UCSD-AML1 (cell line): ENCODE measurements at regions not wholly inside any gene's neighbourhood (a gene's known extent, or its start where the extent isn't known, plus 50 kb on each side); places are given as distances from the start of the nearest gene placed in this dataset.
"Not testable (repeated sequence)": the region's sequence is repeated elsewhere in the genome, so short reads cannot be mapped to it uniquely, and the experiment has no call there.

Source experiments
- DNase-seq: peaks from one replicate; lab custom pipeline; 2025; ENCODE audit not compliant: unreplicated experiment; lab: John Stamatoyannopoulos, UW

DNA sequence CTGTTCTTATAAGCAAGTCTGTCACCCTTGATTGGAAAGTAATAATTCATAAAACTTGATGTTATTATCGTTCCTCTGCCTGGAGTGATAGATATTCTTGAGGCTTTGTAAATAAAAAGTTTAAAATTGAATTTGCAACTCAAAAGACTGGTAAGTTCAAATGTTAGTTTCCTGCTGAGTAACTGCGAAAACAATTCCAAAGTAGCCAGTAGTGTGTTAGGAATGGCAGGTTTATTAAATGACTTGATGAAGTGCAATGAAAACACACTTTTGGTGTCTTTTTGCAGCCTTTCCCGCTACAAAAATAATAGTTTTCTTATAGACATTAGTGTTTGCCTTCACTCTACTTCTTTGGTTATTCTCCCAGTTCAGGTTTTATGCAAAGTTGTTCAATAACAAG lies 299.3 kb downstream of the DLEU7 start:
- no peak for DNase-seq

DNA sequence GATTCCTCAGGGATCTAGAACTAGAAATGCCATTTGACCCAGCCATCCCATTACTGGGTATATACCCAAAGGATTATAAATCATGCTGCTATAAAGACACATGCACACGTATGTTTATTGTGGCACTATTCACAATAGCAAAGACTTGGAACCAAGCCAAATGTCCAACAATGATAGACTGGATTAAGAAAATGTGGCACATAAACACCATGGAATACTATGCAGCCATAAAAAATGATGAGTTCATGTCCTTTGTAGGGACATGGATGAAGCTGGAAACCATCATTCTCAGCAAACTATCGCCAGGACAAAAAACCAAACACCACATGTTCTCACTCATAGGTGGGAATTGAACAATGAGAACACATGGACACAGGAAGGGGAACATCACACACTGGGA lies 296.3 kb downstream of the DLEU7 start:
- DNase-seq: not testable (repeated sequence)

DNA sequence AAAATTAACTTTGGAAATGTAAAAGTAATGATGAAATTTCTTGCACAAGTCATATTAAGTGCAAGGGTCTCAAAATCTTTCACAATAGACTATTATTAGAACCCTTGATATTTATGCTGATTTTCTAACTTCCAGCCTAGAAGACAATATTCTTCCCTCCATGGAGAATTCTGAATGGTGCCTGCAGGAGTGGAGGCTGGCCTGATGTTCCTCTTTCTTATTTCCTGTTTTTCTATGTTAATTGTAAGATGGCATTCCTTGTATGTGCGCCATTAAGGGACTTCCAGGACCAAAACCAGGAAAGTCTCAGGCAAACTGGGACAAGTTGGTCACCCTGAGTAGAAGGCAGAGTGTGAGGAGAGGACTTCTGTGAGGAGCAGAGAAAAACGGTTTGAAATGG lies 294.9 kb downstream of the DLEU7 start:
- no peak for DNase-seq

DNA sequence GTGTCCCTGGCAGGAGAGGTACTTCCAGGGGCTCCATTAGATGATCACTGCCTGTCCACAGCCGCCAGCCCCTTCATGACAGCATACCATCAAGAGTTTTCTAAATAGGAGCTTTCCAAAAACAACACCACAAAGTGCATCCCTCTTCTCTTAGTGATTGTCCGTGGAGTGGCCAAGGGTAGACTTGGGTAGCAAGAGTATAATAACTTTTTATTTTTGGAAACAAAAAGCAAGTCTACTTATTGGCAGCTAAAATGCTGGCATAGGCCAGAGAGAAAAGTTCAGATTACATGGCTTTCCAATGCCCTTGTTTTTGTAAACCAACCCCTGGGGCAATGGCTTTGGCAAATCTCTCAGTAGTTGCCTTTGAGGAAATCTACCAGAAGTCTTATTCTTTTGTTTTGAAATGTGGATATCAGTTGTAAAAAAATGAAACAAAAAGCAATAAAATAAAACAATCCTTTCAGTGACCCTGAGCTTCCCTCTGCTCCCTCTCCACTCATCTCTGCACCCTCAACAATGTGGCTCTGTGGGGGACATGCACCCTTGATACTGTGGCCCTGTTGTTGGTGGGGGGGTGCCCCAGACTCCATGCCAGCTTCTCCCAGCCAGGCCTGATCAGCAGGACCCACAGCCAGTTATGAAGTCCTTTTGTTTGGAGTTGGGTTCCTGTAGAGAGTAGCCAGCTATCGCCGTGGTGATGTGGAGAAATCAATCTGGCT lies 294.1 kb downstream of the DLEU7 start:
- DNase-seq: no peak

DNA sequence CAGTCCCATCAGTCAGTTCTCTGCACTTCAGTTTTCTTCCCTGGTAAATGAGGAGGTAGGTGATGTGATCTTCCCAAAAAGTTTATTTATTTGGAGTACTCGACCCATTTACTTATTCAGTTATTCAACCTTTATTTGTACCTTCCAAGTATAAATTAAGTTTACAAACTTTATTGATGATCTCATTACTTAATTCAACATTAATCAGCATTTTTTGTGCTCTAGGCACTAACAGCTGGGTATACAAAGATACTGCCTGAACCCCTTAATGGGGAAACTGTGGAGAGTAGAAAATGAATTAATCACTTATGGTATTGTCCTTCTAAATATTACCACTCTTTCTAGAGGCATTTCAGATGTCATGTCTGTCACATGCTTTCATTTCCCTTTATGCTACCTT lies 293.3 kb downstream of the DLEU7 start:
- no peak for DNase-seq

DNA sequence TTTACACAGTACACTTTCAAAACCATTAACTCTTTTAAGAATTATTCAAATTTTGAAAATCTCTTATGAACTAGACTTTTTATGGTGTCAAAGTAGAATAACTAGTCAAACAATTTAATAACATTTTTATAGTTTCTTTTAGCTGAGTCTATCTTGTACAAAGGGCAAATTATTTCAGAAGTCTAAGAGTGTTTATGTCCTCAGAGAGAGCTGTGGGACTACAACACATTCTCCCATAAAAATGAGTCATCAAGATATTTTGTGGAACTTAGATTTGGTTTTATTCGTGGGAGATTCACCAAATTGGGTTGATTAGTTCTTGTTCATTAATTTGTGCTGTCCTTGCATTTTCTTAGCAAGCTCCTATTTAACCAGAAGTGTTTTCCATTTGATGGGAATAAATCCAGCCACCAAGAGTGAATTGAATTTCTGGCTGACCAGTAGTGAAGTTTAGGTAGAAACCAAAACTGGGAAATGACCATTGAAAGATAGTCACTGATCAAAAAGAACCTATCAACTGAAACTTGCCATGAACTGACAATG lies 291.0 kb downstream of the DLEU7 start:
- DNase-seq: no peak

DNA sequence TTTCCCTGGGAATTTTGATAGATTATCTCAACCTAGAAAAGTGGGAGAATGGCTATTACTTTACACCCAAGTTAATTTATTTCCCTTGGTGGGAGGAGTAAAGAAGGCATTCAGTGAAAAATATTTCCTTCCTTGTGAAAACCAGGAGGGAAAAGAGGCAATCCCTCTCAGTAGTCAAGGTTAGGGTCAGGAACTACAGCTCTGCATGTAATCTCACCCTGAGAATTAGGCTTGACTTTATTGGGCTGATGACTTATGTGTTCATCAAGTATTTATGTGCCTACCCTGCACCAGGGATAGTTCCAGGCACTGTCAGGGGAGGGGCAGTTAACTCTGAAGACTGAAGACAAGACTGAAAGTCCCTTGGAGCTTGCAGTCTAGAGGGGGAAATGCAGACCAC lies 281.8 kb downstream of the DLEU7 start:
- no peak for DNase-seq

DNA sequence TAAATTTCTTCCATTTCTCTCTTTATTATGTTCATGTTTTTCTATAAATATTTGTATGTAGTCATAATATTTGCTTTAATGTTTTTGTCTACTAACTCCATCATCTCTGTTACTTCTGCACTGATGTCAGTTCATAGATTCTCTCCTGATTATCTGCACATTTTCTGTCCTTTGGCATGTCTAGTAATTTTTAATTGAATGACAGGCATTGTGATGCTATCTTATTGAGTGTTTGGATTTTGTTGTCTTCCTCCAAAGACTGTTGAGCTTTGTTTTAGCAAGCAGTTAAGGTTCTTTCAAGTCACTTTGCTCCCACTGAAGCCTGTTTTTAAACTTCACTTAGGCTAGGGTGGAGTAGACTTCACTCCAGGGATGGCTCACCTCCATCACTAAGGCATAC lies 276.8 kb downstream of the DLEU7 start:
- DNase-seq: no peak

DNA sequence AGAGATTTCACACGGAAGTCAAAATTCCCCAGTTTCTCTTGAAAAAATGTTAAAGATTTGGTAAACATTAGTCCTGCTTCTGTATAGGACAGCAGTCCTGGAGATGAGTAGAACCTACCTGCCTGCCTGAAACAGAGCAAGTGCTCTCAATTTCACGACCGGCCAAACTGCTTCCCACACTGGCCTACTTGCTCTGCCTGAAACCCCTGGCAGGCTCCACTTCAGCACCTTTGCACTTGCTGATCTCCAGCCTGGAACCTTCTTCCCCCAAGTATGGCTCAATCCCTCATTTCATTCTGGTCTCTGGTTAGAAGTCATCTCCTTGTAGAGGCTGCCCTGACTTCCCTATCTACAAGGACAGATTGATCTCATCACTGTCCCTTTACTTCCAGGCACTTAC lies 271.4 kb downstream of the DLEU7 start:
- no peak for DNase-seq

DNA sequence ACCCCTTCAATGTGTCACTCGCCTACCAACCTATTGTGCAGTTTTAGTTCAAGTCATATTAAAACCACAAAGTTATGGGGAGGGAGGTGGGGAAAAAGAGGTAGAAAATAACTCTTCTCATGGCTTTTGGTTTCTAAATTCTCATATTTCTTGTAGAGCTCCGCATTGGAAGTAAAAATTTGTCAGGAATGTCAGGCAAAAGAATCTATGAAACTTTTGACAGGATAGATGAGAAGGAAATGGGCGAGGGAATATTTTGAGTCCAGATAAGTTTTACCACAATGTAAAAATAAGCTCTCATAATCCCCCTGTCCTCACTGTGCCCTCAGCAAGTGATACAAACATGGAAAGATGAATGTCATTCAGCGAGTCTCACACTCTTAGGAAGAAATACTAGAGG lies 270.4 kb downstream of the DLEU7 start:
- no peak for DNase-seq

DNA sequence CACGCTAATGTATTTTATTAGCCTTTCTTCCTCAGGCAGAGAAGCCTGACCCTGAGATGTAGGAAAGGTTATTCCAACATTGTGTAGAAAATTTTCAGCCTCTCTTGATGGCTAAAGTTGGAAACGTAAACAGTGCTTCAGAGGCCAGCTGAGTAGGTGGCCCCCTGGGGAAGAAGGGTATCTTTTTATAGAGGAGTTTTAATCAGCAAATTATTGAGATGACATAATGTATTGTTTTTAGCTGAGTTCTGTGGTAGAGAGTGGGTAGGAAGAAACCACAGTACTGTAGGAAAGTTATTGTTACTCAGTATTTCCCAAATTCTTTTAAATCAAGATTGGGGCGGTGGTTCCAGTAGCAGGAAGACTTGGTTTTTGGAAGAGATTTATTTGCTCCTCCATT lies 268.8 kb downstream of the DLEU7 start:
- no peak for DNase-seq

DNA sequence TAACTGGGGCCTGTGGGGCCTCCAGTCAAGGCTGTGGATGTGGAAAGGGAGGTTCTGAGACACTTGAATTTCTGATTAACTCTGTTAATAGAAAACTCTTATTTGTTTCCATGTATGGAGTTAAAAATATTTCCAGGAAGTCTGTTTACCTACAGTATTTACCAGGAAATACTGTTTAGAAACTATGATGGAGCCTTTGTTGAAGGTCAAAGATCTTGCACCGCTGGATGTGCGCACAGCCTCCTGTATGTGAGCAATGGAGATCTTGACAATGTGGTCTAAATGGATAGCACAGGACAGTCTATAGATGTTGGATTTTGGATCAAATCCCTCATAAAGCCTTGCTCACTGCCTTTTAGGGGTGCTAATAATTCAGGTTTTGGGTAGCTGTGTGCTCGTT lies 268.4 kb downstream of the DLEU7 start:
- no peak for DNase-seq

DNA sequence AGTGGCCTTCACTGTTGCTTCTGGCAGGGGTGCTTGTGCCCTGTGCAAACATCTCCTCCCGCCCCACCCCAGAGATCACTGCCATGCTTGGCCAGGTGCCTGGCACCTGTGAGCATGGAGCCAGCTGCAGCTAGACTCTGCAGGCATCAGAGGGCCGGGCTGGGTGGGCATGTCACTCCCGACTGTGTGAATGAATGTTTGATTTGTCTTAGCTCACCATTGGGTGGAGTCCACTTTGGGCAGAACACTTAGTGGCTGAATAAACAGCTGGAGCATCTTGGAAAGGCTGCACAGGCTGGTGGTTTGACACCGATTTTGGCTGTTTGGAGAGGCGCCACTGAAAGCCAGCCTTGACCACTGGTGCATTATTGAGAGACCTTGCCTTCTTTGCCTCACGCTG lies 267.3 kb downstream of the DLEU7 start:
- no peak for DNase-seq

DNA sequence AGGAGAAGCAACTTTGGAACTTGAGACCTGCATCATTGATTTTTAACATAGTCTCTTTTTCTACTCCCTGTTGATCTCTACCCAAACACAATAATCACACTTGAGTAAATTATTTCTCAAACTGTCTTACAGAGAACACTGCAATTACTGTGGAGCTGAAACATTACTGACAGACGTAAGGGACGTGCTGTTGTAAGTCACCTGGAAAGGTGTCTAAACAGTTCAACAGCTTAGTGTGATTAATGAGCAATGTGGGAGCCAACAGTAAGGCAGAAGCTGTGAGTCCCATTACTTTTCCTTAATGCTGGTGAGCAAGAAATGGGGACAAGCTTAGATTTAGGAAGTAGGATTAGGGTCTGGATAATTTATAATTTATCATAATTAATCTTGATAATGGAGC lies 265.7 kb downstream of the DLEU7 start:
- DNase-seq: no peak

DNA sequence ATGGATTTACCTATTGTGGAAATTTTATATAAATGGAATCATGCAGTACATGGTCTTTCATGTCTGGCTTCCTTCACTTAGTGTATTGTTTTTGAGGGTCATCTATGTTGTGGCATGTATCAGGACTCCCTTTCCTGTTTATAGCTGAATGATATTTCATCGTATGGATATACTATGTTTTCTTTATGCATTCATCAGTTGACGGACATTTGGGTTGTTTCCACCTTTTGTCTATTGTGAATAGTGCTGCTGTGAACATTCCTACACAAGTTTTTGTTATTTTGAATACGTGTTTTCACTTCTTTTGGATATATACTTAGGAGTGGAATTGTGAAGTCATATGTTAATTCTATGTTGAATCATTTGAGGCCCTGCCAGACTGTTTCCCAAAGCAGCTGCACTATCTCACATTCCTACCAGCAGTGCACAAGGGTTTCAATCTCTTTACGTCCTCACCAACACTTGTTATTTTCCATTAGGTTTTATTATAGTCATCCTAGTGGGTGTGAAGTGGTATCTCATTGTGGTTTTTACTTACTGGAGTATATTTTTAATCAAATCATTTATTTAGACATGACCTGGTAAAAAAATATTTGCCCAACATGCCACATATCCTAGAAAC lies 262.7 kb downstream of the DLEU7 start:
- DNase-seq: no peak

DNA sequence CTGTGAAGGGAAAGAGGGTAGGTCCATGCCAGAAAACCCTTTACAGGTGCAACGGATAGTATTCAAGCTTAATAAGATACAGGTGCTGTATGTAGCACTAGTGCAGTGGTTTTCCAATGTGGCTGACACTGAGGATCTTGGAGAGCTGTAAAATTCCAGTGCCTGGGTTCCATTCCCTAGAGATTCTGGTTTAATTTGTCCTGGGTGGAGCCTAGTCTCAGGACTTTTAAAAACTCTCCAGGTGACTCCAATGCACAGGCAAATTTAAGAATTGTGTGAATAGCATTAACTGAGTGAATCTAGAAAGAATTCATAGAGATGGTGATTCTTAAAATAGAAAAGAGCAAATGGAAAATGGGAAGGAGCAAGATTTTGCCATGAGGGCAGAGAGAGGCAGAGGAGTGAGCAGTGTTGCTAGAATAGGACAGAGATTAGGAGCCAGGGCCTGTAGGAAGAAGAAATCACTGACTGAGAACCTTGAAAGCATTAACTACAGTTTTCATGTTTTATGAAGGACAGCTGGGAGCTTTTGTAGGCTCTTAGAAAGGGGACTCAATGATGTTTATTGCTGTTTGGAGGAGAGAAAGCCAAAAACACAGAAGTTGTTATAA lies 261.8 kb downstream of the DLEU7 start:
- DNase-seq: no peak

DNA sequence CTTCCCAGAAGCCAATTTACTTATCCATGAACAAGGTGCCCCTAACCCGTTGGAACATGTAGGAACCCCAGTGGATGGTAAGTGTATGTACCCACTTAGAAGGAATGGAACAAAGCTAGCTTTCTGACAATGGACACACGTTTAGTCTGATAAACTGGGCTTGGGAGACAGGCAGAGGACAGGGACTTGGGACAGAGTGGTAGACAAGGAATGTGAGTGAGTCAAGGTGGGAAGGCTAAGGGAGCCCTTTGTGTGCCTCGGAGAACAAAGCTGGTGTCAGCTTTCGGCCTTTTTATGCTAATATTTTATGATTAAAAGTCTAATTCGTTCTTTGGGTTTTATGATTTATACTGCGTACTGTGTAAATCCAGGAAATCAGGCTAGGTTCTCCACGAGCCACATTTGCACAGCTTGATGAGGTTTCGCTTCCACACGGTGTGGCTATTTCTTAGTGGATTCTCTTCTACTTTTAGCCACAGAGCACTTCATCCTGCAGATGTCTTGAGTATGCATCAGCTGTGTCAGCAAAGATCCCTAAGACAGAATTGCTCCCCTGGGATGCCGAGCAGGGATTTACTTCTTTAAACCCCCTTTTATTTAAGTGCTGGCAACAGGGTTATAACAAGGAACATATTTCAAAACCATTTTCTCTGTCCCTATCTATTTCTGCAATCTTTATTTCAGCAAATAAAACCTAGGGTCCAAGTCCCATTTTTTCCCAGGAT lies 258.5 kb downstream of the DLEU7 start:
- no peak for DNase-seq

DNA sequence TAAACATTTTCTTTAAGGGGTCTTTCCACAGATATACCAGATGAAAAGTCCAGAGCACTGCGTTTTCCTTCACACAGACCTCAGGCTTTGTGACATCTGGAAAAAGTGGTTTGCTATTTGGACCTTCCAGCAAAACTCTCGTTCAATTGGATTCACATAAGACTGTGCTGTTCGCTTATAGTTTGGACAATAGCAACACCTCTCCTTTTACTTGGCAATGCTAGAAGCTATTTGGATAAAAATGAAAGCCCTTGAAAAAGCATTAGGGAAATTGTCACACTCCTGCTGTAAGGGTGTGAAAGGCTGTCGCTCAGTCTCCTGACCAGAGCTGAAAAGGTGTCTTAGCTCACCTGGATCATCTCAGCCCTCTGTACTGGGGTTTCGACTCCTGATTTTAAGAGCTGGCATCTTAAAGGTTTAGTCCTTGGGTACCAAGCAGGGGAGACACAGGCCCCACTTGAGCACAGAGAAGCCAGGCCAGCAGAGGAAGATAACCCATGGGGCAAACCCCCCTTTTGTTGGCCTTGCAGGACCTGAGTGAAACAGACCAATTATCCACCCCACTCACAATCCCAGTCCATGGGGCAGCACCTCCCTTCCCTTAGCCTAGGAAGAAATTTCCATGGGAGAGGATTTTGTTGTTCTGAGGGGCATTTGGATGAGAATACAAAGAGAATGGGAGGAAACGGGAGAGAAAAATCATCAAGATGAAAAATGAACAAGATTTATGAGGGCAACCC lies 257.6 kb downstream of the DLEU7 start:
- no peak for DNase-seq

DNA sequence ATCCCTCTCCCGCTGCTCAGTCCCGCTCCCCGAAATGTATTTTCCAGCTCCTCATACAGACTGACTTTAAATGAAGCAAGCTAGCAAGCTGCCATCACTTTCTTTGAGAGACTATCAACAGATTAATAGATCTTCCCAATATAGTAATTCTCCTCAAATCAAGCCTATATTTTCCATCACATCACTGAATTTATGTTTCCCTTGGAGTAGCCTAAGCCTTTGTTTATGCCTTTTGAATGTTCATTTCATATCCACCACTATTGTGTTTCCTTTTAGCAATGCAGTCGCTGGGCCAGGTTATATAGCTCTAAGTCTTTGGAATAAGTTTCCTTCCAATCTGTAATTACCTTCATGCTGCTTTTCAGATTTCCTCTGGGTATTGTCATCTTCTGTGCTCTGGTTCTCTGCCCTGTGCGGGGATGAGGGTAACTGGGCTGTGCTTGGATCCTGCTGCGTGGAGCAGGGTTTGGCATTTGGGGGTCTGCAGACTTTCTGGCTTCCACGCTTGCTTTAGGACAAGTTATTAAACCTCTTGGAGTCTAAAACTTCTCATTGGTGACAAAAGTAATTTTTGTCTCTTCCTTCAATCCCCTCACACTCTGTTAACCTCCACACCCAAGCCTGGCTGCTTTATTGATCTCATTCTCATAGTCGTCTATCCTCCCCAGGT lies 256.9 kb downstream of the DLEU7 start:
- DNase-seq: no peak

DNA sequence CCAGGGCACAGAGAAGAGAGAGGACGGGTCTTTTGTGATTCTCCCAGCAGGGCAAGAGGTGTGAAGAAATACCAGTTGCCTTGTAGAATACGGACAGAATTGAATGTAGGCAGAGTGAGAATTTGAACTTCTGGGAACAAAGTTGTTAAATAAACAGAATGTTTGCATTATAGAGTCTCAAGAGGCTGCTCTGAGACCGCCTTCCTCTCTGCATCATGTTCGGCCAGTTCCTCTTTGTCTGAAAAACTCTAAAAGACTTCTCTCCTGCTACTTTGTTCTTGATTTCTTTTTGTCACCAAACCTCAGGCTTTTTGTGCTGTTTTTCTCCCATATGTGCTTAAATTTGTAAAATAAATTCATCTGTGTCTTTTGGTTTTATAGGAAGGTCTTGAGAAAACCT lies 256.4 kb downstream of the DLEU7 start:
- DNase-seq: no peak
